ENCODE measurements at regions not wholly inside any gene's neighbourhood (a gene's known extent, or its start where the extent isn't known, plus 50 kb on each side); places are given as distances from the start of the nearest gene placed in this dataset.

GRCh38 chr11:11028017-11028692 lies 170.3 kb upstream of the ZBED5 start:
- Histone ChIP-seq H2AFZ (no peak overlapping the region), H3K9ac (no peak overlapping the region), H3F3A (ENCODE audit: insufficient read depth) (peaks cover 23% of the 10 kb centered on the region), H3K36me3 (ENCODE audit: low read depth) (no peaks in the 10 kb centered on the region), H3K9me2 (ENCODE audit: insufficient read depth) (no peaks in the 10 kb centered on the region), H3K9me3 (ENCODE audit: low read depth) (no peaks in the 10 kb centered on the region), H4K20me1 (ENCODE audit: insufficient read depth) (no peaks in the 10 kb centered on the region), H3K79me2 (ENCODE audit: insufficient read depth) (no peaks in the 10 kb centered on the region), H3K27ac (no peak overlapping the region), H3K4me3 (no peak overlapping the region), H3K4me2 (ENCODE audit: unreplicated experiment) (peak overlapping the region; percentile 35), H3K27me3 (replicated peaks; ENCODE audit: insufficient read depth) (no peaks in the 10 kb centered on the region), H3K4me1 (ENCODE audit: insufficient read depth) (peaks cover 22% of the 10 kb centered on the region)
- WGBS, 2 experiments (ENCODE audit: low coverage in 1 of 2, low lambda C conversion rate in 2 of 2, missing lambda C conversion rate in 2 of 2) = 18 to 23% methylated on average over 5 of the region's 5 CpGs
- TF ChIP-seq EZH2 (IDR thresholded peaks at IDR 0.05; ENCODE audit: insufficient read depth, poor library complexity, severe bottlenecking) (no peak), EZH2phosphoT487 (IDR thresholded peaks at IDR 0.05; ENCODE audit: insufficient read depth, low read depth) (no peak)
- in situ Hi-C loops (cut with MboI) = no loop called here
- DNase-seq = peak; percentile 72

- peak; percentile 94 for DNase-seq
Observed at GRCh38 chr11:11027288-11027687, 169.4 kb upstream of the ZBED5 start.

GRCh38 chr11:11025087-11025486 lies 167.2 kb upstream of the ZBED5 start:
- Histone ChIP-seq H3K4me2 (ENCODE audit: unreplicated experiment) (no peak overlapping the region), H3K4me3 (no peak overlapping the region), H3K9me3 (ENCODE audit: low read depth) (no peaks in the 10 kb centered on the region), H3K36me3 (ENCODE audit: low read depth) (no peaks in the 10 kb centered on the region), H3K9ac (no peak overlapping the region), H2AFZ (no peak overlapping the region), H3K27ac (no peak overlapping the region), H3K79me2 (ENCODE audit: insufficient read depth) (no peaks in the 10 kb centered on the region), H3F3A (ENCODE audit: insufficient read depth) (peaks cover 23% of the 10 kb centered on the region), H4K20me1 (ENCODE audit: insufficient read depth) (no peaks in the 10 kb centered on the region), H3K9me2 (ENCODE audit: insufficient read depth) (no peaks in the 10 kb centered on the region), H3K27me3 (replicated peaks; ENCODE audit: insufficient read depth) (no peaks in the 10 kb centered on the region), H3K4me1 (ENCODE audit: insufficient read depth) (peaks cover 22% of the 10 kb centered on the region)
- WGBS, 2 experiments (ENCODE audit: low coverage in 1 of 2, low lambda C conversion rate in 2 of 2, missing lambda C conversion rate in 2 of 2) = 14 to 18% methylated on average over 2 of the region's 2 CpGs
- TF ChIP-seq EZH2phosphoT487 (IDR thresholded peaks at IDR 0.05; ENCODE audit: insufficient read depth, low read depth) = no peak
- TF ChIP-seq EZH2 (IDR thresholded peaks at IDR 0.05; ENCODE audit: insufficient read depth, poor library complexity, severe bottlenecking) = no peak
- DNase-seq = peak; percentile 87
- in situ Hi-C loops (cut with MboI) = no loop called here

More at GRCh38 chr11:11027288-11027687, 169.4 kb upstream of the ZBED5 start:
- Histone ChIP-seq H3K9me3 (ENCODE audit: low read depth) (no peaks in the 10 kb centered on the region), H3K27me3 (replicated peaks; ENCODE audit: insufficient read depth) (no peaks in the 10 kb centered on the region), H2AFZ (no peak overlapping the region), H3K27ac (peak overlapping the region; percentile 52), H3K9ac (no peak overlapping the region), H3K36me3 (ENCODE audit: low read depth) (no peaks in the 10 kb centered on the region), H4K20me1 (ENCODE audit: insufficient read depth) (no peaks in the 10 kb centered on the region), H3F3A (ENCODE audit: insufficient read depth) (peaks cover 23% of the 10 kb centered on the region), H3K4me1 (ENCODE audit: insufficient read depth) (peaks cover 22% of the 10 kb centered on the region), H3K9me2 (ENCODE audit: insufficient read depth) (no peaks in the 10 kb centered on the region), H3K4me2 (ENCODE audit: unreplicated experiment) (peak overlapping the region; percentile 35), H3K79me2 (ENCODE audit: insufficient read depth) (no peaks in the 10 kb centered on the region), H3K4me3 (no peak overlapping the region)
- in situ Hi-C loops (cut with MboI) = no loop called here
- TF ChIP-seq EZH2phosphoT487 (IDR thresholded peaks at IDR 0.05; ENCODE audit: insufficient read depth, low read depth) = no peak
- no peak for TF ChIP-seq EZH2 (IDR thresholded peaks at IDR 0.05; ENCODE audit: insufficient read depth, poor library complexity, severe bottlenecking)
- 0% methylated on average over 1 of the region's 1 CpG for WGBS, 2 experiments (ENCODE audit: low coverage in 1 of 2, low lambda C conversion rate in 2 of 2, missing lambda C conversion rate in 2 of 2)

GRCh38 chr11:11022125-11022730 lies 164.4 kb upstream of the ZBED5 start:
- Histone ChIP-seq H3K9me2 (ENCODE audit: insufficient read depth) (no peaks in the 10 kb centered on the region), H3K27me3 (replicated peaks; ENCODE audit: insufficient read depth) (no peaks in the 10 kb centered on the region), H3F3A (ENCODE audit: insufficient read depth) (peaks cover 8% of the 10 kb centered on the region), H3K4me3 (no peak overlapping the region), H4K20me1 (ENCODE audit: insufficient read depth) (no peaks in the 10 kb centered on the region), H3K4me2 (ENCODE audit: unreplicated experiment) (no peak overlapping the region), H3K9me3 (ENCODE audit: low read depth) (no peaks in the 10 kb centered on the region), H3K9ac (no peak overlapping the region), H3K79me2 (ENCODE audit: insufficient read depth) (no peaks in the 10 kb centered on the region), H3K27ac (no peak overlapping the region), H2AFZ (no peak overlapping the region), H3K36me3 (ENCODE audit: low read depth) (no peaks in the 10 kb centered on the region), H3K4me1 (ENCODE audit: insufficient read depth) (peaks cover 12% of the 10 kb centered on the region)
- in situ Hi-C loops (cut with MboI) = loop anchor here (5.0 kb wide), 1 partner anchor 230 kb away; no protein-coding TSS in a partner anchor
- DNase-seq = peak; percentile 48
- TF ChIP-seq EZH2 (IDR thresholded peaks at IDR 0.05; ENCODE audit: insufficient read depth, poor library complexity, severe bottlenecking) (no peak), EZH2phosphoT487 (IDR thresholded peaks at IDR 0.05; ENCODE audit: insufficient read depth, low read depth) (no peak)
- 0 to 2% methylated on average over 4 of the region's 4 CpGs for WGBS, 2 experiments (ENCODE audit: low coverage in 1 of 2, low lambda C conversion rate in 2 of 2, missing lambda C conversion rate in 2 of 2)

Measured in GM23248 (cell line).